GM19023 (cell line): ENCODE measurements at regions not wholly inside any gene's neighbourhood (a gene's known extent, or its start where the extent isn't known, plus 50 kb on each side); places are given as distances from the start of the nearest gene placed in this dataset.

Source experiments
- ATAC-seq: cut with Tn5 transposase; IDR thresholded peaks from one replicate; pipeline ENCODE4 v1.9.1; 2021; ENCODE audit warnings: mild to moderate bottlenecking, moderate library complexity; ENCODE audit not compliant: unreplicated experiment

DNA sequence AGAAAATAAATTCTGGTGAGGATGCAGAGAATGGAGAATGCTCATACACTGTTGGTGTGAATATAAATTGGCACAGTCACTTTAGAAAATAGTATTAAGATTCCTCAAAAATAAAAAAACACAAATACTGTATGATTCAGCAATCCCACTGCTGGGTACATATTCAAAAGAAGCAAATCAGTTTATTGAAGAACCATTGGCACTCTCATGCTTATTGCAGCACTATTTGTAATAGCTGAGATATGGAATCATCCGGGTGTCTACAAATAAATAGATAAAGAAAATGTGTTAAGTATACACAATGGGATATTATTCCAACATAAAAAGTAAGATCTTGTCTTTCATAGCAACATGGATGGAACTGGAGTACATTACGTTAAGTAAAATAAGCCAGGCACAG is 579.4 kb upstream of the SEL1L start:
- ATAC-seq: no peak

DNA sequence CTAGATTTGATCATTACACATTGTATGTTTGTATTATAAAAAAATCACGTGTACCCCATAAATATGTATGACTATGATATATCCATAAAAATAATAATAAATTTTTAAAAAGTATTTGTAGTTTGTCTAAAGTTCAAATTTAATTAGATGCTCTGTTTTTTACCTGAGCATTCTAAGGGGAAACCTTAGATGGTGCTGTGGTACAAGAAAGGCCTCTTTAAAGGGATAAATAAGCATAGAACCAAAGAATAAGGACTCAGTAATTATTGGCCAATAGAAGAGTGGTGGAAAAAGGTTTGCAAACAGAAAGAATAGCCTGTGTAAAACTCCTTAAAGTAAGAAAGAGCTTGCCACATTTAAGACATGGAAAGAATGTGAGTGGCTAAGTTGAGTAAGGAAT is 580.1 kb upstream of the SEL1L start:
- no peak for ATAC-seq

- ATAC-seq: no peak
Observed at GRCh38 chr14:82116721-82117120, 583.1 kb upstream of the SEL1L start.

- no peak for ATAC-seq
Observed at GRCh38 chr14:82122655-82123054, 589.0 kb upstream of the SEL1L start.

- ATAC-seq: no peak
Observed at GRCh38 chr14:82124511-82124910, 590.9 kb upstream of the SEL1L start.

DNA sequence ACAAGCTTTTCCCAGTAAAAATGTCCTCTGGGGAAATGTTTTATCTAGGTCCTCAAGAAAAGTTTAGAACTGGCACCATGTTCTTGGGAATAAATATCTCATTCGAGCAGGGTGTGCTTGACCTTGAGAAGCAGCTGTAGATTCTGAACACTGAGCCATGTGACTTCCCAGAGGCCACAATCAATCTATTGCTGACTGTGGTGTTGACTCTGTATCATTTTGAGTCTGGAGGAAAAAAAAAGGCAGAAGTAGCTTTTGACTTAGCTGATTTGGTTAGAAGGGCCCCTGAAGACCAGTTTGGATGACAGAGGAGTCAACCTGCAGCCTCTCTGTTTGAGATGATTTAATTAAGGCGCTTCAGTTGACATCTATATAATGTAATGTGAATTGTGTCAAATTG is 592.4 kb upstream of the SEL1L start:
- no peak for ATAC-seq

- no peak for ATAC-seq
Observed at GRCh38 chr14:82134411-82134810, 600.8 kb upstream of the SEL1L start.

- ATAC-seq: no peak
Observed at GRCh38 chr14:82138431-82138830, 604.8 kb upstream of the SEL1L start.

DNA sequence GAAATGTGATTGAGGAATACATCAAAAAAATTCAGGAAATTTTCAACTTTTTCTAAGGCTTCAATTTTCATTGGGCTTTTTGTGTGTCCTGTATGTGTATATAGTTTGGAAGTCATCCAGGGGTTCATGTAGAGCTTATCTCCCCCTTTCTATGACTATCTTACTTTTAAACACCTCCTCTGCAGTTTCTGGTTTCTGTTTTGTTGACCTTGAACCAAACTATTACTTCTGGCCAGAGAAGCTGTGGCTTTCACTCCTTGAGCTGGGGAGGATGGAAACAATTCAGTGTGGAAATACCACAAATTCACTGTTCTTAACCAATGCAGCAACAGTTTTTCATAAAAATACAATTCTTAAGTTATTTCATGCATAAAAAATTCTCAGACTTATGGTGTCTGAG is 613.2 kb upstream of the SEL1L start:
- ATAC-seq: no peak

DNA sequence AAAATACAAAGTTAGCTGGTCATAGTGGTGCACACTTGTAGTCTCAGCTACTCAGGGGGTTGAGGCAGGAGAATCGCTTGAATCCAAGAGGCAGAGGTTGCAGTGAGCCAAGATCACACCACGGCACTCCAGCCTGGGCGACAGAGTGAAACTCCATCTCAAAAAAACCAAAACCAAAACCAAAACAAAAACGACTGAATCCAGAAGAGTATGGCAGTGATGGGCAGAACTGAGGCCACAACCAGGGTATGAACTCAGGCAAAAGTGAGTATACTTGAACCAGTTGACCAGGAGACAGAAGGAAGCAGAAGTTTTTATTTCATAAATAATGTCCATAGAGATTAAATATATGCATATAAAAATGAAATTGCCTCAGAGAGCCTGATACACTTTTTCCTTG is 620.0 kb upstream of the SEL1L start:
- no peak for ATAC-seq

DNA sequence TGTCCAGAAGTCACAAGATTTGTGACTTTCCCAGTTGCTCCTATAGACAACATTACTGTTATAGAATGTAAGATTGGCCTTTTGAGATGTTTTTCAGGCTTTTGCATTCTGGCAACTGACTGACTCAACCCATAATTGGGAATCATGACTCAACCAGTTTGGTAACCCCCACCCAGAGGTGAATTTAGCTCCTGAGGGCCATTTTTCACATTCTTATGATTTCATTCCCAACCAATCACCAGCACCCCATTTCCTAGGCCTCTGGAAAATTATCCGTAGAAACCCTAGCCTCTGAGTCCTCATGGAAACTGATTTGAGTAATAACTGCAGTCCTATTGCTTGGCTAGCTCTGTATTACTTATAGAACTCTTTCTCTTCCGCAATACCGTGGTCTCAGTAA is 626.0 kb upstream of the SEL1L start:
- ATAC-seq: no peak

GRCh38 chr14:82180139-82180538 is 646.5 kb upstream of the SEL1L start:
- ATAC-seq: no peak

DNA sequence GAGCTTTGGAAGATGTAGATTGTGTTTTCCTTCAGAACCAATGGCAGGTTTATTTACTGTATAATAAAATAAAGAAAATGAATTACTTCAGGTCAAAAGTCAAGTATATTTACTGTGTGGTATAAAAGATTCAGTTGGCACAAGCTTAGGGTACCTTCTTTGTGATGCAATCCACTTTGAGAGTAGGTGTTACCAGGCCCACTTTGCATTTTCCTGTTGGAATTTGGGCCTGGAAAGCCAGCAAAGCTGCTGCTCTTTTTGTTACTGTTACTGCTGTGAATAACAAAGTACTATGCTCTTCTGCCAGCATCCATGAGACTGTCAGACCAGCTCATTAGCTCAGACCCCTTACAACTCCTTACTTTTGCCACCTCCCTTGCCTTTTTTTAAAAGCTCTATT is 649.0 kb upstream of the SEL1L start:
- no peak for ATAC-seq

- no peak for ATAC-seq
Observed at GRCh38 chr14:82190742-82191141, 657.1 kb upstream of the SEL1L start.

DNA sequence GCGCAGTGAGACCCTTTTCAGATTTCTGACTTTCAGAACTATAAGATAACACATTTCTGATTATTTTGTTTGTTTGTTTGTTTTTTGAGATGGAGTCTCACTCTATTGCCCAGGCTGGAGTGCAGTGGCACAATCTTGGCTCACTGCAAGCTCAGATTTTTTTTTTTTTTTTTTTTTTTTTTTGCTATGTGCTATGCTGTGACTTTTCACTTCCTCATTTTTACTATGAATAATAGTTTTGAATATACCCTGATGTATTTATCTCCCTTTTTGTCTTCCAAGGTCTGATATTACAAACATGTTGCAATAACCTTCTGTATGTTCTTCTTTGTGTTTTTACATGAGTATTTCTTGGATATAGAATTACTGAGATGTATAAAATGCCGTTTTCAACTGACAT is 658.7 kb upstream of the SEL1L start:
- no peak for ATAC-seq

DNA sequence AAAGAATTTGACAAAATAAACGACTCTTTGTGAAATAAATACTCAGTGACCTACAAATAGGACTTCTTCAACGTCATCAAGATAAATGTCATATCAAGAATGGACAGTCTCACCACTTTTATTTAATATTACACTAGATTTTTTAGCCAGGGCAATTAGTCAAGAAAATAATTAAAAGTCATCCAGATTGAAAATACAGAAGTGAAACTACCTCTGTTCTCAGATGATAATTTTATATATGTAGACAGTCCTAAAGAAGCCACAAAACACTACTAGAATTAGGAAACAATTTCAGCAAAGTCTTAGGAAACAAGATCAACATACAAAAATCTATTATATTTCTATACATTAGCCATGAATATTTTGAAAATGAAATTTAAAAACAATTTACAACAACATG is 689.6 kb upstream of the SEL1L start:
- ATAC-seq: no peak

- no peak for ATAC-seq
Observed at GRCh38 chr14:82224610-82225009, 691.0 kb upstream of the SEL1L start.

DNA sequence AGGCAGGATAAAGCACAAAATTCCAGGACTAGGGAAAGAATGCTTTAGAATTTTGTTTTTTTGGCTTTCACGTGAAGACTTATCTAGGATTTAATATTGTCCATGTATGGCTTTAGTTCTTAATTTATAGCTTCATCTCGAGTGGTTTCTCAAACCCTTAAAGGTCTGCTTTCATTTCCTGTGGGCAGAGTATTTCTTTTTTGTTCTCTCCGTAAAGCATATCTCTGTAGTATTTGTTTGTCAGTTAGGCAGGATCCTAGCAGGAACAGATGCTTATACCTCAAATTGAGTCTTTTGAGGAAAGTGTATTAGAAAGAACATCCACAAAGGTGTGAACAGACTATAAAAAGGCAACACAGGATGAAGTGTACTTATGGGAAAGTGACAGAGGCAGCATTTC is 697.1 kb upstream of the SEL1L start:
- ATAC-seq: no peak

GRCh38 chr14:82238649-82239048 is 705.0 kb upstream of the SEL1L start:
- no peak for ATAC-seq

GRCh38 chr14:82239223-82239622 is 705.6 kb upstream of the SEL1L start:
- no peak for ATAC-seq

DNA sequence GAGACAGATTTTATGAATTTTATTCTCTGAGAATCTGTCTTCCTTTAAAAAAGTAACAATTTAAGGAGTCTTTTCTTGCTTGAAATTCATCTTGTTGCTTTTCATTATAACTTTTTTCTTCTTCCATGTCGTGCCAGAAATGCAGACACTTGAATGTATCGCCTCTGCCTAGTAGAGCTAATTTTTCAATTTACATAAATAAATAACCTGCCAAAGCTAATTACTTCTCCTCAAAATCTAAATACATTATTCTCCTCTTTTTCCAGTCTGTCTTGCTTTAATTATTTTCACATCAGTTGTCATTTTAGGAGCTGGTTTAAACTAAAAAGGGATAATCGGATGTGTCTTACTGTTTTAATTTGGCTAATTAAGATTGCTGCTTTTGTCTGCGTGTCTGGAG is 711.1 kb upstream of the SEL1L start:
- no peak for ATAC-seq

DNA sequence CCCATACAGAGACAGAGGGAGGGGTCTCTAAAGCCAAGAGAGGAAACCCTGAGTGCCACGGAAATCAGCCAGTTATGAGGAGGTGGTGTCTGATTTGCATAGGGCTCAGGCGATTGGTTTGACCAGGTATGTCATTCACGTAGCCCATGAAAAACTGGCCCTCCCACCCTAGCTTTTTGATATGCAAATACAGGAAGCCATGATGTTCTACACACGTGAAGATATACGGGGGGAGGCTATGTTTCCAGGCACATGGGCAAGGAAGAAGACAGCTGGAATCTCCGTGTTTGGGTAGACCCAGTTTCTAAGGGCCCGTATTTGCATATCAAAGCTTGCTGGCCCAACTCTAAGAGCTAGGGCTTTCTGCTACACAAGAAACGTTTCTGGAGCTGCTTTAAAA is 717.8 kb upstream of the SEL1L start:
- ATAC-seq: no peak

DNA sequence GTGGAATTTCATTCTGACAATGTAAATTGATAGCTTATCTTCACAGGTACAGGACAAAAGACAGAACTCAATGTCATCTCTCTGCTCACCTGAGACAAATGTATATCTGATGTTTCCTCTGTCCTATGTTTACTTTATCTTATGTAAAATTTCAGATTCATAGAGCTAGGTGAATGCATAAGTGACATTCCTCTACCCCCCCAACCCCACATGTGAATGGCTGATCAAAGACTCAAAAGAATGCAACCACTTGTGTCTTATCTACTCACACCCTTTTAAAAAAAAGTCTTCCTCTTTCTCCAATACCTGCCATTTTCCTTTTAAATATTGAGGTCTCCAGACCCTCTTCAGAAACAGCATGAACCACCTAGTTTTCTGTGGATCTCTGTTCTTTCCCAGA is 736.6 kb upstream of the SEL1L start:
- ATAC-seq: no peak

GRCh38 chr14:82298811-82299210 is 765.2 kb upstream of the SEL1L start:
- ATAC-seq: no peak
